OCI-LY3 (cell line): ENCODE measurements at regions not wholly inside any gene's neighbourhood (a gene's known extent, or its start where the extent isn't known, plus 50 kb on each side); places are given as distances from the start of the nearest gene placed in this dataset.

Experiments
- H2AFZ ChIP-seq: fragments of 200-600, 300-600 bp; shearing (Covaris generic); 2 replicates; pipeline ENCODE4 v1.6.0; 2014; ENCODE audit warnings: antibody characterized with exemption, low read depth, low read length
- H3K27ac ChIP-seq: fragments of 200-600, 300-600 bp; sonication (generic); 2 replicates; pipeline ENCODE4 v1.5.1; 2014; ENCODE audit warnings: mild to moderate bottlenecking, low read length, moderate library complexity, mixed read lengths
- H3K27me3 ChIP-seq: fragments of 200-600, 300-600 bp; sonication (generic); 2 replicates; pipeline ENCODE4 v1.6.1; 2014; ENCODE audit warnings: low read depth, low read length, mixed read lengths
- H3K36me3 ChIP-seq: fragments of 200-600, 300-600 bp; sonication (generic); replicated peaks from 2 replicates; pipeline ENCODE3; 2014; ENCODE audit warnings: low read depth, low read length, mixed read lengths
- H3K4me1 ChIP-seq: fragments of 300-600, 200-600 bp; sonication (generic); 2 replicates; pipeline ENCODE4 v1.6.1; 2014; ENCODE audit warnings: low read length, mixed read lengths
- H3K4me2 ChIP-seq: fragments of 200-600, 300-600 bp; sonication (generic); 2 replicates; pipeline ENCODE4 v1.6.1; 2014; ENCODE audit warnings: low read length, mixed read lengths
- H3K4me3 ChIP-seq: fragments of 300-600, 200-600 bp; sonication (generic); 2 replicates; pipeline ENCODE4 v1.5.1; 2014; ENCODE audit warnings: antibody characterized with exemption, mild to moderate bottlenecking, low read length, moderate library complexity
- H3K79me2 ChIP-seq: fragments of 300-600, 200-600 bp; shearing (Covaris generic); 2 replicates; pipeline ENCODE4 v1.6.1; 2014; ENCODE audit warnings: mild to moderate bottlenecking, low read length, mixed read lengths
- H3K9ac ChIP-seq: fragments of 300-600, 200-600 bp; shearing (Covaris generic); 2 replicates; pipeline ENCODE4 v1.6.0; 2014; ENCODE audit warnings: mild to moderate bottlenecking, low read length, moderate library complexity
- H3K9me3 ChIP-seq: fragments of 200-600, 300-600 bp; shearing (Covaris generic); 2 replicates; pipeline ENCODE4 v1.6.1; 2014; ENCODE audit warnings: low read length, mixed read lengths; ENCODE audit not compliant: insufficient read depth
- H4K20me1 ChIP-seq: fragments of 200-600, 300-600 bp; sonication (generic); 2 replicates; pipeline ENCODE4 v1.6.1; 2016; ENCODE audit warnings: low read length, mixed read lengths; ENCODE audit not compliant: insufficient read depth
- EZH2phosphoT487 ChIP-seq: fragments of 200-600 bp; shearing (Covaris generic); IDR thresholded peaks from 2 replicates; pipeline ENCODE4 v1.6.1; 2018; ENCODE audit warnings: antibody characterized with exemption, mixed run types, low read depth
- TF ChIP-seq, protein P1 (sequence below): fragments of 200-600, 300-600 bp; sonication (generic); IDR thresholded peaks from 2 replicates; pipeline ENCODE4 v1.5.1; 2014; ENCODE audit warnings: antibody characterized with exemption, low read length, low read depth

GRCh38 chr16:65281586-65281985 is 159.7 kb upstream of the CDH11 start:
- Histone ChIP-seq H3K9ac (no peak overlapping the region), H3K4me1 (no peaks in the 10 kb centered on the region), H3K27me3 (no peaks in the 10 kb centered on the region), H3K79me2 (no peaks in the 10 kb centered on the region), H2AFZ (no peak overlapping the region), H3K27ac (no peak overlapping the region), H3K4me3 (no peak overlapping the region), H3K4me2 (no peak overlapping the region), H3K9me3 (no peaks in the 10 kb centered on the region), H3K36me3 (no peaks in the 10 kb centered on the region), H4K20me1 (no peaks in the 10 kb centered on the region)
- no peak for TF ChIP-seq EZH2phosphoT487
- TF ChIP-seq, protein P1, sequence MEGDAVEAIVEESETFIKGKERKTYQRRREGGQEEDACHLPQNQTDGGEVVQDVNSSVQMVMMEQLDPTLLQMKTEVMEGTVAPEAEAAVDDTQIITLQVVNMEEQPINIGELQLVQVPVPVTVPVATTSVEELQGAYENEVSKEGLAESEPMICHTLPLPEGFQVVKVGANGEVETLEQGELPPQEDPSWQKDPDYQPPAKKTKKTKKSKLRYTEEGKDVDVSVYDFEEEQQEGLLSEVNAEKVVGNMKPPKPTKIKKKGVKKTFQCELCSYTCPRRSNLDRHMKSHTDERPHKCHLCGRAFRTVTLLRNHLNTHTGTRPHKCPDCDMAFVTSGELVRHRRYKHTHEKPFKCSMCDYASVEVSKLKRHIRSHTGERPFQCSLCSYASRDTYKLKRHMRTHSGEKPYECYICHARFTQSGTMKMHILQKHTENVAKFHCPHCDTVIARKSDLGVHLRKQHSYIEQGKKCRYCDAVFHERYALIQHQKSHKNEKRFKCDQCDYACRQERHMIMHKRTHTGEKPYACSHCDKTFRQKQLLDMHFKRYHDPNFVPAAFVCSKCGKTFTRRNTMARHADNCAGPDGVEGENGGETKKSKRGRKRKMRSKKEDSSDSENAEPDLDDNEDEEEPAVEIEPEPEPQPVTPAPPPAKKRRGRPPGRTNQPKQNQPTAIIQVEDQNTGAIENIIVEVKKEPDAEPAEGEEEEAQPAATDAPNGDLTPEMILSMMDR = no peak

DNA sequence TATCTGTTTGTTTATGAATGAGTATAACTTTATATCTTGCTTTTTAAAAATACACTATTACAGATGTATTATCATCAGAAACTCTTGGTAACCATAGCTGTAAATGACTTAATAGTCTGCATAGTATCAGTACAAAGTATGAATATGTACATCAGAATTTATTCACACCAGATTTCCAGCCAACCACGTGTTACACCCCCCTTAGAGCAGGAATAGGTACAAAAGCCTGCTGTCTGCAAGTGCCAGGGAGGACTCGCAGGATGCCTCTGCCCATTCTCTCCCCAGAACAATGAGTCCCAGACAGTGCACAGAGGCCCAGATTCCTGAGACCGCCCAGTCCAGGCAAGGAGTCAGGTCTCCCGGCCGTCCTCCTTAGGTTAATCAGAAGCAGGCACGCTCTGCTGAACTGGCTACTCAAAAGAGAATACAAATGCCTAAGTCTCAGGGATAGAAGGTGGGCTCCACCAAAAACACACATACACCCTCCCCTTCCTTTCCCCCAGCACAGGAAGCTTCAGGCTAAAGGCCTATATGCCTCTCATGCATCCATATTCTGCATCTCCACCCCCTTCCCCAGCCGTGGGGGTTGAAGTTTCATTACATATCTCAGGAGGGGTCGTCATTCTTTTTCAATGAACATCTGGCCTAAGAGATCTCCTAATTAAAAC is 159.1 kb upstream of the CDH11 start:
- TF ChIP-seq, protein P1 = no peak
- TF ChIP-seq EZH2phosphoT487 = no peak
- no peak overlapping the region for H3K4me3 ChIP-seq
- H2AFZ ChIP-seq = no peak overlapping the region
- H3K4me2 ChIP-seq = no peak overlapping the region
- no peaks in the 10 kb centered on the region for H3K79me2 ChIP-seq
- no peaks in the 10 kb centered on the region for H3K27me3 ChIP-seq
- no peaks in the 10 kb centered on the region for H3K4me1 ChIP-seq
- H4K20me1 ChIP-seq = no peaks in the 10 kb centered on the region
- no peaks in the 10 kb centered on the region for H3K9me3 ChIP-seq
- no peak overlapping the region for H3K9ac ChIP-seq
- H3K27ac ChIP-seq = no peak overlapping the region
- H3K36me3 ChIP-seq = no peaks in the 10 kb centered on the region

DNA sequence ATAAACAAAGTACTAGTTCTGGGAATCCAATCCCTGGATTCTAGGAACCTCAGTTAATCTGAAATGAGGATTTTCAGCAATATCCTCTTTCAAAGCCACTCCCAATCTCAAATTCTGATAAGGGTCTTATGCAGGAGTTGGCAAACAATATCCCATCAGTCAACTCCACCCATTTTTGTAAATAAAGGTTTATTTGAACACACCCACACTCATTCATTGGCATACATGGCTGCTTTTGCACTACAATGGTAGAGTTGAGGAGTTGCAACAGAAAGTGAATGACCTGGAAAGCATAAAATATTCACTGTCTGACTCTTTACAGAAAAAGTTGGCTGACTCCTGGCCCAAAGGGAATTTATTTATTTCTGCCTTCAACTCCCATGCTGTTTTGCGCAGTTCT is 157.7 kb upstream of the CDH11 start:
- Histone ChIP-seq H3K9ac (no peak overlapping the region), H3K9me3 (no peaks in the 10 kb centered on the region), H4K20me1 (no peaks in the 10 kb centered on the region), H3K36me3 (no peaks in the 10 kb centered on the region), H3K27me3 (no peaks in the 10 kb centered on the region), H3K79me2 (no peaks in the 10 kb centered on the region), H3K27ac (no peak overlapping the region), H2AFZ (no peak overlapping the region), H3K4me3 (no peak overlapping the region), H3K4me1 (no peaks in the 10 kb centered on the region), H3K4me2 (no peak overlapping the region)
- TF ChIP-seq, protein P1 = no peak
- no peak for TF ChIP-seq EZH2phosphoT487

DNA sequence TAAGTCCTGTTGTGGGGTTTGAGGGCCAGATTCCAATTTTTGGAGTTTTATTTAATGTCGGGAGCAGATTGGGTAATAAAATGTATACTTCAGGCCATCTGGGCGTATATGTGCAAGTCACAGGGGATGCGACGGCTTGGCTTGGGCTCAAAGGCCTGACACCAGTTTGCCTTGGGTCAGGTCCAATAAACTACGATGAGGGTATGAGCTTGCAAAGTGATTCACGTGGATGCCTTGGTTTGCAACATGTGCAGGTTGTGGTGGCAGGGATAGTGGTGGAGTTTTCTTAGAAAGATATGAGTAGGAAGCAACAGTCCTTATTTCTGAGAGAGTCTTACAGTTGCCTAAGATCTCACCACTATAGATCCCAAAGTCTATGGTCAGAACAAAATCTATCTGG is 157.0 kb upstream of the CDH11 start:
- H3K4me3 ChIP-seq = no peak overlapping the region

More for the DNA sequence above, 157.0 kb upstream of the CDH11 start:
- H3K27me3 ChIP-seq = no peaks in the 10 kb centered on the region
- no peak overlapping the region for H3K4me2 ChIP-seq
- H4K20me1 ChIP-seq = no peaks in the 10 kb centered on the region
- H3K79me2 ChIP-seq = no peaks in the 10 kb centered on the region
- H2AFZ ChIP-seq = no peak overlapping the region
- H3K4me1 ChIP-seq = no peaks in the 10 kb centered on the region
- no peak for TF ChIP-seq EZH2phosphoT487
- TF ChIP-seq, protein P1 = no peak
- H3K9ac ChIP-seq = no peak overlapping the region
- no peaks in the 10 kb centered on the region for H3K36me3 ChIP-seq
- H3K27ac ChIP-seq = no peak overlapping the region
- H3K9me3 ChIP-seq = no peaks in the 10 kb centered on the region
